SU-DHL-6 (cell line): ENCODE measurements at regions not wholly inside any gene's neighbourhood (a gene's known extent, or its start where the extent isn't known, plus 50 kb on each side); places are given as distances from the start of the nearest gene placed in this dataset.

ENCODE experiments used
- EZH2phosphoT487 ChIP-seq: fragments of 200-600 bp; sonication (generic), shearing (Covaris generic); conservative IDR thresholded peaks from 2 replicates; pipeline ENCODE4 v1.6.1; 2018; ENCODE audit warnings: mild to moderate bottlenecking, antibody characterized with exemption, low read length, moderate library complexity, mixed read lengths
- TF ChIP-seq, protein P1 (sequence below): fragments of 200-600 bp; sonication (generic); IDR thresholded peaks from one replicate; pipeline ENCODE4 v1.5.1; 2017; ENCODE audit warnings: antibody characterized with exemption, mild to moderate bottlenecking, low read length, moderate library complexity; ENCODE audit not compliant: insufficient read depth, poor library complexity, severe bottlenecking

DNA sequence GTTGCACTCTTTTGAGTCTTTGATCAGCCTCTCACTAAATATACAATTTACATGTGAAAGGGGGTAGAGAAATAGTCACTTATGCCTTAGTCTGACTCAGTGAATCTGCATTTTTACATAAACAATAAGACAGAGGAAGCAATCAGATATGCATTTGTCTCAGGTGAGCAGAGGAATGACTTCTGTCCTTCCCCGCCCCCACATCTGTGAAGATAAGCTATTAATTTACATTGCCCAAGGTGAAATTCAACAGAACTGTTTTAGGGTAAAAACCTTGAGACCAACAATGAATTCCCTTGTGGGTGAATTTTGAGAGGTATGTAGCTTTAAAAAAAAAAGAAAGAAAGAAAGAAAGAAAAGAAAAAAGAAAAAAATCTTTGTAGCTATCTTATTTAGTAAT, 1302.9 kb upstream of the ACVR2A start:
- TF ChIP-seq, protein P1, sequence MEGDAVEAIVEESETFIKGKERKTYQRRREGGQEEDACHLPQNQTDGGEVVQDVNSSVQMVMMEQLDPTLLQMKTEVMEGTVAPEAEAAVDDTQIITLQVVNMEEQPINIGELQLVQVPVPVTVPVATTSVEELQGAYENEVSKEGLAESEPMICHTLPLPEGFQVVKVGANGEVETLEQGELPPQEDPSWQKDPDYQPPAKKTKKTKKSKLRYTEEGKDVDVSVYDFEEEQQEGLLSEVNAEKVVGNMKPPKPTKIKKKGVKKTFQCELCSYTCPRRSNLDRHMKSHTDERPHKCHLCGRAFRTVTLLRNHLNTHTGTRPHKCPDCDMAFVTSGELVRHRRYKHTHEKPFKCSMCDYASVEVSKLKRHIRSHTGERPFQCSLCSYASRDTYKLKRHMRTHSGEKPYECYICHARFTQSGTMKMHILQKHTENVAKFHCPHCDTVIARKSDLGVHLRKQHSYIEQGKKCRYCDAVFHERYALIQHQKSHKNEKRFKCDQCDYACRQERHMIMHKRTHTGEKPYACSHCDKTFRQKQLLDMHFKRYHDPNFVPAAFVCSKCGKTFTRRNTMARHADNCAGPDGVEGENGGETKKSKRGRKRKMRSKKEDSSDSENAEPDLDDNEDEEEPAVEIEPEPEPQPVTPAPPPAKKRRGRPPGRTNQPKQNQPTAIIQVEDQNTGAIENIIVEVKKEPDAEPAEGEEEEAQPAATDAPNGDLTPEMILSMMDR = no peak
- TF ChIP-seq EZH2phosphoT487 = no peak
